ENCODE measurements at regions not wholly inside any gene's neighbourhood (a gene's known extent, or its start where the extent isn't known, plus 50 kb on each side); places are given as distances from the start of the nearest gene placed in this dataset.

GRCh38 chr9:80794197-80794596 is 895.1 kb downstream of the TLE1 start:
- no peak overlapping the region for H2AFZ ChIP-seq (ENCODE audit: low read depth, low read length, severe bottlenecking)
- H3K9me3 ChIP-seq (ENCODE audit: insufficient read depth, low read length): no peaks in the 10 kb centered on the region
- H3K27ac ChIP-seq (ENCODE audit: low read depth, low read length): no peak overlapping the region
- no peaks in the 10 kb centered on the region for H3K9me2 ChIP-seq (replicated peaks; ENCODE audit: insufficient read depth, low read length)
- no peak overlapping the region for H3K9ac ChIP-seq (ENCODE audit: low read length)
- H3K27me3 ChIP-seq (ENCODE audit: low read length): no peaks in the 10 kb centered on the region
- no peaks in the 10 kb centered on the region for H3F3A ChIP-seq (ENCODE audit: insufficient read depth)
- H3K79me2 ChIP-seq (ENCODE audit: insufficient read depth, low read length): no peaks in the 10 kb centered on the region
- H3K4me3 ChIP-seq (ENCODE audit: insufficient read depth, low read length, poor library complexity, severe bottlenecking): no peak overlapping the region
- H3K36me3 ChIP-seq (ENCODE audit: low read length): no peaks in the 10 kb centered on the region
- H4K20me1 ChIP-seq (ENCODE audit: low read depth, low read length): no peaks in the 10 kb centered on the region
- TF ChIP-seq EZH2phosphoT487 (conservative IDR thresholded peaks at IDR 0.05; ENCODE audit: low read length): no peak
- TF ChIP-seq, protein P1, sequence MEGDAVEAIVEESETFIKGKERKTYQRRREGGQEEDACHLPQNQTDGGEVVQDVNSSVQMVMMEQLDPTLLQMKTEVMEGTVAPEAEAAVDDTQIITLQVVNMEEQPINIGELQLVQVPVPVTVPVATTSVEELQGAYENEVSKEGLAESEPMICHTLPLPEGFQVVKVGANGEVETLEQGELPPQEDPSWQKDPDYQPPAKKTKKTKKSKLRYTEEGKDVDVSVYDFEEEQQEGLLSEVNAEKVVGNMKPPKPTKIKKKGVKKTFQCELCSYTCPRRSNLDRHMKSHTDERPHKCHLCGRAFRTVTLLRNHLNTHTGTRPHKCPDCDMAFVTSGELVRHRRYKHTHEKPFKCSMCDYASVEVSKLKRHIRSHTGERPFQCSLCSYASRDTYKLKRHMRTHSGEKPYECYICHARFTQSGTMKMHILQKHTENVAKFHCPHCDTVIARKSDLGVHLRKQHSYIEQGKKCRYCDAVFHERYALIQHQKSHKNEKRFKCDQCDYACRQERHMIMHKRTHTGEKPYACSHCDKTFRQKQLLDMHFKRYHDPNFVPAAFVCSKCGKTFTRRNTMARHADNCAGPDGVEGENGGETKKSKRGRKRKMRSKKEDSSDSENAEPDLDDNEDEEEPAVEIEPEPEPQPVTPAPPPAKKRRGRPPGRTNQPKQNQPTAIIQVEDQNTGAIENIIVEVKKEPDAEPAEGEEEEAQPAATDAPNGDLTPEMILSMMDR (IDR thresholded peaks at IDR 0.05; ENCODE audit: insufficient read depth, low read length, poor library complexity, severe bottlenecking): no peak
- no peak overlapping the region for H3K4me2 ChIP-seq (ENCODE audit: low read depth, low read length, poor library complexity, severe bottlenecking)

DNA sequence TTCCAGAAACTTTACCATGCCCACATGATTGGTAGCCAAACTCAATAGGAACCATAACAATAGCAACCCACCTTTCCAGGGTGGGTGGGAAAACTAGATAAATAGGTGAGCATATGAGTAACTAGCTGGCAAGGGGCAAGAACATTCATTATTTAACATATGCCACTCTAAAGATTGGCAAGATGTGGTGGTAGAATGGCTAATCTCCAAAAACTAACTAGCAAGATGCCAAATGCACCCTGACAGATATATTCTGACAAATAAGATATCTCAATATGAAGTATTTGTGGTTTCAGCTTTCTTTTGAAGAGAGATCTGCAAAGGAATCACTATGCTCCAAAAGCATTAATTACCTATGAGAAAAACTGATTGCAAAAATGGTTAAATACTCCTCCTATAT is 895.6 kb downstream of the TLE1 start:
- H3K27me3 ChIP-seq (ENCODE audit: low read length): no peaks in the 10 kb centered on the region
- no peaks in the 10 kb centered on the region for H3F3A ChIP-seq (ENCODE audit: insufficient read depth)
- no peaks in the 10 kb centered on the region for H3K79me2 ChIP-seq (ENCODE audit: insufficient read depth, low read length)
- TF ChIP-seq EZH2phosphoT487 (conservative IDR thresholded peaks at IDR 0.05; ENCODE audit: low read length): no peak
- TF ChIP-seq, protein P1 (IDR thresholded peaks at IDR 0.05; ENCODE audit: insufficient read depth, low read length, poor library complexity, severe bottlenecking): no peak
- no peak overlapping the region for H3K27ac ChIP-seq (ENCODE audit: low read depth, low read length)
- H3K9me3 ChIP-seq (ENCODE audit: insufficient read depth, low read length): no peaks in the 10 kb centered on the region
- H3K9me2 ChIP-seq (replicated peaks; ENCODE audit: insufficient read depth, low read length): no peaks in the 10 kb centered on the region
- H3K4me2 ChIP-seq (ENCODE audit: low read depth, low read length, poor library complexity, severe bottlenecking): no peak overlapping the region
- H2AFZ ChIP-seq (ENCODE audit: low read depth, low read length, severe bottlenecking): no peak overlapping the region
- no peaks in the 10 kb centered on the region for H4K20me1 ChIP-seq (ENCODE audit: low read depth, low read length)
- H3K9ac ChIP-seq (ENCODE audit: low read length): no peak overlapping the region
- no peak overlapping the region for H3K4me3 ChIP-seq (ENCODE audit: insufficient read depth, low read length, poor library complexity, severe bottlenecking)
- H3K36me3 ChIP-seq (ENCODE audit: low read length): no peaks in the 10 kb centered on the region

DNA sequence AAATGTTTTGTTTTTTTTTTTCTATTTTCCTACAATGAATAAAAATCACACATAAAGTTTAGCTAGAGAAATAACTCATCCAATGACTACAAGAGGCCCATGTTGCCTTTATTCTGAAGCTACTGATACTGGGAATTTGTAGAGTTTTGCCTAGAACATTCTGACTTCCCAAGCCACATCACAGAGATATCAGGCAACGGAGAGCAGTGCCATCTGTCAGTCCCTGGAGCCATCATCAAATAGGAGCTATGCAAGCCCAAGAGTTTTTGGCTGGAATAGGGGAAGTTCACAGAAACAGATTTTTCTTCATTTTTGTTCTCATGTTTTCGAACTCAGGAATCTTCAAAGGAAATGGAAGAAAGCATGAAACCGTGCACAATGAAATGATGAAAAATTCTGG is 896.6 kb downstream of the TLE1 start:
- Histone ChIP-seq H2AFZ (ENCODE audit: low read depth, low read length, severe bottlenecking) (no peak overlapping the region), H3K79me2 (ENCODE audit: insufficient read depth, low read length) (no peaks in the 10 kb centered on the region), H3K27me3 (ENCODE audit: low read length) (no peaks in the 10 kb centered on the region), H3K4me3 (ENCODE audit: insufficient read depth, low read length, poor library complexity, severe bottlenecking) (no peak overlapping the region), H3K9ac (ENCODE audit: low read length) (no peak overlapping the region), H3K36me3 (ENCODE audit: low read length) (no peaks in the 10 kb centered on the region), H3K9me2 (replicated peaks; ENCODE audit: insufficient read depth, low read length) (no peaks in the 10 kb centered on the region), H4K20me1 (ENCODE audit: low read depth, low read length) (no peaks in the 10 kb centered on the region), H3K9me3 (ENCODE audit: insufficient read depth, low read length) (no peaks in the 10 kb centered on the region), H3K27ac (ENCODE audit: low read depth, low read length) (no peak overlapping the region), H3F3A (ENCODE audit: insufficient read depth) (no peaks in the 10 kb centered on the region), H3K4me2 (ENCODE audit: low read depth, low read length, poor library complexity, severe bottlenecking) (no peak overlapping the region)
- TF ChIP-seq, protein P1 (IDR thresholded peaks at IDR 0.05; ENCODE audit: insufficient read depth, low read length, poor library complexity, severe bottlenecking): no peak
- no peak for TF ChIP-seq EZH2phosphoT487 (conservative IDR thresholded peaks at IDR 0.05; ENCODE audit: low read length)
